Activated CD4-positive, alpha-beta T cell treated with anti-CD3 and anti-CD28 coated beads, Interleukin-2, amount 50 U/mL, for 1 hour (primary cell): ENCODE measurements at regions not wholly inside any gene's neighbourhood (a gene's known extent, or its start where the extent isn't known, plus 50 kb on each side); places are given as distances from the start of the nearest gene placed in this dataset.

Source experiments
- DNase-seq: peaks from one replicate; pipeline ENCODE4 v3.0.0-alpha.2; 2020

DNA sequence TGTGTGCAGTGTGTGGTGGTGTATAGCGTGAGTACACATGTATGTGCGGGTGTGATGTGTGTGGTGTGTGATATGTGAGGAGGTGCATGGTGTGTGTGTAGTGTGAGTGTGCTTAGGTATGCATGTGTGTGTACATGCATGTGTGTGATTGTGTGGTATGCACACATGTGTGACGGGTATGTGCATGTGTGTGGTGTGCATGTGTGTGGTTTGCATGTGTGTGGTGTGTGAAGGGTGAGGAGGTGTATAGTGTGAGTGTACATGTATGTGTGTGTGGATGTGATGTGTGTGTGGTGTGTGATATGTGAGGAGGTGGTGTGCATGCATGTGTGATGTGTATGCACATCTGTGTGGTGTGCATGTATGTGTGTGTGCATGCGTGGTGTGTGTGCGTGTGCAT lies 105.6 kb downstream of the CMPK2 start:
- DNase-seq: no peak

DNA sequence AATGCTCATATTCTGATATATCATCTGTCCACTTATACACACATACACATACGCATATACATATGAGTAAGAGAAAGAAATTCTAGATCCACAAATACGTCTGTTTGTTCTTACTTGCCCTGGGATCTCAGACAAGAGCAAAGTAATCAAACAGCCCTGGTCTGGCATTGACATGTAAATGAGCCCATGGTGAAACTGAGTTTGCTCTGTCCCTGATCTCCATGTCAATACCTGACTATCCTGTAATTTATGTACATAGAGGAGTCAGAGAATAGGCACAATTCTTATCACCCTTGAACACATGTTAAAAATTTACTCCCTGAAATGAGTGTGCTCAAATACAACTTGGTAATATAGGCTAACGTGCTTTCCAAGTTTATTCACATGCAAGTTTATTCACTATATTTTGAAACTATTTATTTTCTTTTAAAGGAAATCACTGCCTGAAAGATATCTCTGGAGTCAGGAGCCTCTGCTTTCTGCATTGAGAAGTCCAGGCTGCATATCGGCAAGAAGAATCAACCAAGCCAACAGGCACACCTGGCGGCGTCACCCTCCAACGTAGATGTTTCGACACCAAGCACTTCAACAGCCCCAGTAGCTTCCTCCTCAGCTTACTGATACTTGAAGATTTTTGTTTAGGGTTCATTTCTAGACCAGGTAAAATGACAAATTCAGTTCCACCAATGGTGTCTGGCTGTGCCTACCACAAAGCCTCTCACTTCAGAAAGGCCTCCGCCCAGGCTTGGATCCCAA lies 100.6 kb downstream of the CMPK2 start:
- DNase-seq: no peak

DNA sequence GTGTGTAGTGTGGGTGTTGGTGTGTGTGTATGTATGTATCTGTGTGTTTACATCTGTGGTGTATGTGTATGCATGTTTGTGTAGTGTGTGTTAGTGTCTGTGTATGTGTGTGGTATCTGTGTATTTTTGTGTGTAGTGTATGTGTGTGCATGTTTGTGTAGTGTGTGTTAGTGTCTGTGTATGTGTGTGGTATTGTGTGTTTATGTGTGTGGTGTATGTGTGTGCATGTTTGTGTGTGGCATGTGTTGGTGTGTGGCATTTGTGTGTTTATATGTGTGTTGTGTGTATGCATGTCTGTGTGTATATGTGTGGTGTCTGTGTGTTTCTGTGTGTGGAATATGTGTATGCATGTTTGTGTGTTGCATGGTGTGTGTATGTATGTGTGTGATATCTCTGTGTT lies 96.4 kb downstream of the CMPK2 start:
- DNase-seq: no peak

DNA sequence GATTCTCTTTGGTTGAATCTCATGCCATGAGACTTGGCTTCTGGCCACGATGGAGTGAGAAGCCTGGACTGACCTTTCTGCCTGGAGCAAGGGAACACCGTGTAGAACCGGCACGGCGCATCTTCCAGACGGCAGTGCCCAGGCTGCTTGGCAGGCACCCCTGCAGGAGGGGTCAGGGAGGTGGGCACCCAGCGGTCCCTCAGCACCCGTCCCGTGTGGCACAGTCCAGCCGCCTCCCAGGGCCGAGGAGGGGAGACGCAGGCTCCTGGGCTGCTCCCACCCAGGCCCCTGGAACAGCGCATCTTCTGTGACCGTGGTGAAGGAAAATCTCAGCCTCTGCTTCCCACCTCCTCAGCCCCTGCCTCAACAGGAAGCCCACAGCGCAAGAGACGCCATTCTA lies 95.7 kb downstream of the CMPK2 start:
- DNase-seq: no peak

DNA sequence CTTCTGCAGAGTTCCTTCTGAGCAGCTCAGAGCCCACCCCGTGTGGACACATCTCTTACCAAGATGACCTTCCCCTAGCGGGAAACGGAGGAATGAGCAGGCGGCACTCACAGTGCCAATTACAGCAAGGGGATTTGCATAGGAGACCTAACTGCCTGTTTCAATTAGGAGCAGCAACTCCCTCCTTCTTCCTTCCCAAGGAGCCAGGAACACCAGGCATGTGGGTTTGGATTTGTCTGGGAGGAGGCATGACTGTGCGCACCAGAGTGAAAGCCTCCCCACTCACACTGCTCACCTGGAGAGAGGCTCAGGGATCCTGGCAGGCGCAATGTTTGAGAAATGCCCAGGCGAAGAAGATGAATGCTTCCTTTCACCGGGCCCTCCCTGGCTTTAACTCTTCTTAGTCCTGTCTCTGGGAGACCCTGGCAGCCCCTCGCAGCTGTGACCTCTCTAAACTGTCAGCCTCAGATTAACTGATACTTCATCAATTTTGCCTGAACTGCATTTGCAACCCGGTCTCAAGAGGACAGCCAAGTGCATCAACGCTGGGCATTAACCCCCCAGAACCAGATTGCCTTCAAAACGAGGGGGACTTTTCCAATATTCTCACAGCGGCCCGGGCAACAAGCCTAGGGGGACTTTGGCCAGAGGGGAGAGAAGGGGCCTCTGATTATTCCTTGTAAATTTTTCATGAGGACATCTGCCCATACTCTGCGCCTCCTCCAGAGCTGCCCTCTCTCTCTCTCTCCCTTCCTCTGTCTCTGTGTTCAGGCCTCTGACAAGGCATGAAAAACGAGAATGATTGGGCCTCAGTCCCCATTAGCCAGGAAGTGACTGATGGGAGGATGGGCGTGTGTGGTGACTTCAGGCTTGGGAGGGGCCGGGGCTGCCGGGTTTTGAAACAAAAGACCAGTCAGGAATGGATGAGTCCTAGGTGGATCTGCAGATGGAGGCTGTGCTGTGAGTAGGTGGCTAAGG lies 93.8 kb downstream of the CMPK2 start:
- no peak for DNase-seq

DNA sequence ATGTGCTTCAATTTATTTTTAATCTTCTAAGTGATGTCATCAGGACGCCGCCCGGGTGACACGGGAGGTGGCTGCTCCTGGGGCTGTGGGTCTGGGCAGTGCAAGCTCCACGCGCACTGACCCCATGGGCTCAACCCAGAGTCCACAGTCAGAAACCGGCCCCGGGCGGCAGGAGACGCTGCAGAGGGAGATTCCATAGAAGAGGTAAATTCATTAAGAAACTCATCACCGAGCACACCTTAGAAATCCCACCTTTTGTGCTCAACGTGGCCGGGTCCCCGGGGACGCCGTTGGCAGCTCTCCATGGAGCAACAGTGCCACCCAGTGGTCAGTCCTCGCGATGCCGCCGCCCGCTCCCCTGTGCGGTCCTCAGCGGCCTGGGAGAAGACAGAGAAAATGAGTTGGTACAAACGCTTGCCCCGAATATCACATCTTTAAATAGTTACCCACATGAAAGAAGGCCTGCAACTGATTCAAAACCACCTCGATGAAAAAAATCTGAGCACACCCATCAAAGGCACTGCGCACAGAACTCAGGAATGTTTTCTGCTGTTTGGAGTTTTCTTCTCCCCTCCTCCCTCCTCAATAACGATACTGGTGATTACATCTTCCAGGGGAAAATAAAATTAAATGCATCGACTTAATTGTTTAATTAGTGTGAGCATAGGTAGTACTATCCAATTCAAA lies 92.6 kb downstream of the CMPK2 start:
- peak; percentile 71 for DNase-seq

DNA sequence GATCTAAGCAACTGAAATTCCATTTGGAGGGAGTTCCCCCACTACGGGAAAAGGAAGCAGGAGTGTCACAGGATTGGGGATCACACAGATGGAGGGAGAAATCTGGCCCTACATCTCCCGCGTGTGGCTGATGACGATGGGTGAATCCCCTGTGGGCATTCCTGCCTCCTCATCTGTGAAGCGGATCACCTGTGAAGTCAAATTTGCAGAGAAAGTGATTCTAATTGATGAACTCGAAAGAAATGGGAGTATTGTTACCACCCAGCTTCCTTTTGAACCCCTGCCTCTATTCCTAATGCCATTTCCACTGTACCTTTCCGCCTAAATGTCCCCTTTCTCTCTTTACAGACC lies 92.0 kb downstream of the CMPK2 start:
- no peak for DNase-seq

DNA sequence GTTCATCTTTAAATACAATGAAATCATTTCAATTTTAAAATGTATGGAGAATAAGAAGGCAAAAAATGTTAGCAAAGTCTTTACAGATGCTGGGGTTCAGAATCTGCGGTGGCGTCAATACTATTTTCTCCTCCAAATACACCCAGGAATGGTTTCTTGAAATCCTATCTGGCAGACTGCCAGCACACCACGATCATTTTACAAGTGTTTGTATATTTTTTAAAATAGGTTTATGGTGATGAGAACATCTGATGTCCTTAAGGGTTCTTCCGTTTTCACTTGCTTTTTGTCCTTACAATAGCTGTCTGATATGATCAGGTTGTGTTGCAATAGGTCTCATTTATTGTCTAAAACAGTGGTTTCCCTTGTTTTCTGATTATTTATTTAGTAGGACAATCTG lies 89.6 kb downstream of the CMPK2 start:
- DNase-seq: no peak

DNA sequence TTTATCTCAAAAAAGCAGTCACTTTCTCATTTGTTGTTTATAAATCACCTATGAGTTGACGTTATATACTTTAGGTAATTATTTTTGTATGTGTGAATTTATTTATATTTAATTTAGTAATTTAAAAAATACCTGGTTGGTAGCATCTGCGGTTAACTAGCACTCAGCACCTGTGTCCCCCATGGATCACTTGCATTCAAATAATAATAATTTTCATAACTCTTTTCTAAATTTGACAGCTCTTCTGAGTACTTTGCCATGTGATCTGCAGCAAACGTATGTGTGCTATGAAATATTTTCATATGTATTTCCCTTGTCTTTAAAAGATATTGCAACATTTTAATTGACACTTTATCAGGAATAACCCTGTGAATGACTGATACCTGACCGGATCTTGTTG lies 88.1 kb downstream of the CMPK2 start:
- no peak for DNase-seq

DNA sequence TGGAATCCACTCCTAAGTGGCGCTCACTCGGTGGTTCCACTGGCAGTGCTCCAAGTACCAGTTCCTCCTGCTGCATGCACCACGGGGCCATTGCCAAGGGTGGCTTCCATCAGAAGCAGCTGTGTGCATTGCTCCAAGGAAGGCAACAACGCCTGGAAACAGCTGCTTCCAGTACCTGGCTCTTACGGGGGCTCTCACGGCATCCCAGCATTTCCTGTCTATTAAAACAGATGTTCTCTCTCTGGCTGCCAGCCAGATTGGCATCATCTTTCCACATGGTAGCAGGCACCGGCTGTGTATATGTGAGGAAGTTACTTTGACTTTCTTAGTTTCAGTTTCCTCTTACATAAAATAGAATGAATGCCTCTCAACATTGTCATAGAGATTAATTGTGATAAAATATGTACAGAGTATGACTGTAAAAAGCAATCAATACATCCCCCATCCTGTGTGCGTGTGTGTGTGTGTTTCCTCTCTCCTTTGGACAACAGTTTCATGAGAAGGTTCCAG lies 84.9 kb downstream of the CMPK2 start:
- DNase-seq: no peak

DNA sequence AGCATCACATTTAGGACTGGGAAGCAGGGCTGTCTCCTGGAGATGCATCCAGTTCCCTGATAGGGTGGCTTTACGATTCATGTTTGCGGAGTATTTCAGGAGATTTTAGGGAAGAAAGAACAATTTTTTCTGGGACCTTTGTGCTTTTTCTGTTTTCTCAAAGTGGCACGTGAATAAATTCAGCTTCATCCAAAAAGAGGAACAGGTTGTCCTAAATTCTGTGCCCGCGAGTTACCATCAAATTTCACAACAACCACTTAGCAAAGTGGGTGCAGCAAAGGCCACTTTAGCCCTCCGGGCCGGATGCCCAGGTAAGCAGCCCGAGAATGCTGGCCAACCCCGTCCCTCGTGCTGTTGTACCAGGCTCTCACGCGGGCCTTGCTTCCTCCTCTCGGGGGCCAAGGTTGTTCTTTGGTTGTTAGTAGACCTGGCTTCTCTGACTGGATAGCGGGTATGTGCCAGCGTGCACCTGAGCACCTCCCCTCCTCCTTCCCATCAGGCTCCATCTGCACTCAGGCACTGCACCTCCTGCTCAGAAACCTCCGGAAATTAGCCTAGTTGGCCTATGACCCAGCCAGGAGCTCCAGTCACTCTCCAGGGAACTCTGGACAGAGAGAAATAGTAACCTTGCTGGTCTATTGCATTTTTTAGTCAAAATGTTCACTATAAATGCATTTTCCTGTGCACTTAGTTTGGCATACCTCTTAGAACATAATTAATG lies 83.0 kb downstream of the CMPK2 start:
- no peak for DNase-seq

DNA sequence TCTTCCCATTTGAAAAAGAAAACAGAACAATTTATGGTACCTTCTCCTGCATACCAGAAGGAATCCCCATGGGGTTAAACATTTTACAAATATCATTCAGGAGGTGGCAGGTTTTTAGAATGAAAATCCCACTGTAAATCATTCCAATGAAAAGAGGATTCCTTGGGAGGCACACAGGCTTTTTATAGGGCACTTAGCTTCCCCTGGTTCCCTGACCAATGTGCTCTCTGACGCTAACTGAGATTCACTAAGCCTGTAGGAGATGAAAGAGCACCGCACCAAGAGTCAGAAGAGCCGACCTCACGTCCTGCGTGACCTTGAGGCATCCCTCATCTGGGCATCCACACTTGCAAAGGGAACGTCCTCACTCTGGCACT lies 82.5 kb downstream of the CMPK2 start:
- DNase-seq: no peak

DNA sequence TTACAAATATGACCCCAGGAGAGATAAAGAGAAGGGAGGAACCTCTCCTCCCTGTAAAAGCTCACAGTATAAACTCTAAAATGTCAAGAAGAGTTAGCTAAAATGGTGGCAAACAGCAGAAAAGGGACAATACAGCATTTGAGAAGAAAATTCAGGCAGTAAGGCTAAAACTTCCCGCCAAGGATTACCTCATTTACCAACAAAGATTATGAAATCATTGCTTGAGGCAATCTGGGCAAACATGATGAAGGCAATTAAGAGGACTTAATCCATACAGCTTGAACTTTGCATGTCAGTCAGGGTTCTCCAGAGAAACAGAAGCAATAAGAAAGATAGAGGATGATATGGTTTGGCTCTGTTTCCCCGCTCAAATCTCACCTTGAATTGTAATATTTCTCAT lies 81.4 kb downstream of the CMPK2 start:
- DNase-seq: no peak

DNA sequence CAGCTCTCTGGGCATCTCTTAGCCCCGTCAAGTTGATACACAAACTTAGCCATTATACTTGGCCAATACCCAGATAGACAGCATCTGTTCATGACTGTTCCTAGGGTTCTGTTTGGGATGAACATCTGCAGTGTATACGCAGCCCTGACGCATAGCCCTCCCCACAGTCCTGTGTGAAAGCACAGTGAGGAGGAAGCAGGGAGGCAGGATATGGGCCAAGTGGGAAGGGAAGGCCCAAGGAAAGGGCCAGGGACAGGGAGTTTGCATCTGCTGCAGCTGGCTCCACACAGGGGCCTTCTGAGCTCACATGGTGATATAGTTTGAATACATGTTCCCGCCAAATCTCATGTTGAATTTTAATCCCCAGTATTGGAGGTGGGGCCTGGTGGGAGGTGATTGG lies 80.2 kb downstream of the CMPK2 start:
- no peak for DNase-seq

DNA sequence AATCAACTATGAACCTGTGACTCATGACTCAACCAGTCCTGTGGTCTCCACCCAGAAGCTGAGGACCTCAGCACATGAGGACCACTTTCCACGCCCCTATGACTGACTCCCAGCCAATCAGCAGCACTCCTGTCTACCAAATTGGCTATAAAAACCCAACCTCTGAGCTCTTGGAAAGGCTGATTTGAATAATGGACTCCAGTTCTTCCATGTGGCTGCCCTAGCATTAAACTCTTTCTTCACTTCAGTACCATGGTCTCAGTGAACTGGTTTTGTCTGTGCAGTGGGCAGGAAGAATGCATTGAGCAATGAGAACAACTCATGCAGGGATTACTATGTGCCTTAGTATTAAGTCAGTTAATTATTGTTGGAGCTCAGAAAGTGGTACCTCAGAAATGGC lies 78.3 kb downstream of the CMPK2 start:
- no peak for DNase-seq

DNA sequence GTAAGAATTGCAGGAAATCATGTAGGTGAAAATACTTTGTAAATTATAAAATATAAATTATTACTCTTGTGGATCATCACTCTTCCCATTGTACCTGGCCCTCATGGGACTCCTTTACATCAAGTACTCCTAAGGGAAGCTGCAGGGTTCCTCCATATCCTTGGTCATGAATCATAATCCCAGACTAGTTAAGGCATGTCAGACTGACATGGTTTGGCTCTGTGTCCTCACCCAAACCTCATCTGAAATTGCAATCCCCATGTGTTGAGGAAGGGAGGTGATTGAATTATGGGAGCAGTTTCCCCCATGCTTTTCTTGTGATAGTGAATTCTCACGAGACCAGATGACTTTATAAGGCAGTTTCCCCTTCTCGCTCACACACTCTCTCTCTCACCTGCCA lies 77.1 kb downstream of the CMPK2 start:
- no peak for DNase-seq

DNA sequence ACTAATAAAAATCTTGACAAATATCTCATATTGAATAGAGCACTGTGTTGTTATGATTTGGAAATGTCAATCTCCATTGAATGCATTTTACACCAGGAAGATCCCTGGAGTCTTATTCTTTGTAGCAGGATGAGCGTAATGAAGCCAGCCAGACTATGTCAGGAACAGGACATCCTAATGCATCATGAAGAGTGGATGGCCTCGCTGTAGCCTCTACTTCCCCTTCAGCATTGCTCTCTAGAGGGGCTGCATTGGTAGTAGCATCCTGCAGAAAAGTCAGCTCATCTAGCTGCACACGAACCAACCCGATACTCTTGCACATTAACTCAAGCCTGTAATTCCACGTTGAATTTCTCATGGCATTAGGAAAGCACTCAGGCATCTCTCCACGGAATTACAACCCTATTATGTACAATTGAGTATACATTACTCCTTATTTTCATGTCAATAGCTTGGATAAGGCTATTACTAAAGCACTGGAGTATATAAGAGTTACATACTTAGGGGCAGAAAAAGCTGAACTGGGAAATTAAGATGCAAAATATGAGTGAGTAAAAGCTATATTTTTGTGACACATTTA lies 76.1 kb downstream of the CMPK2 start:
- no peak for DNase-seq

DNA sequence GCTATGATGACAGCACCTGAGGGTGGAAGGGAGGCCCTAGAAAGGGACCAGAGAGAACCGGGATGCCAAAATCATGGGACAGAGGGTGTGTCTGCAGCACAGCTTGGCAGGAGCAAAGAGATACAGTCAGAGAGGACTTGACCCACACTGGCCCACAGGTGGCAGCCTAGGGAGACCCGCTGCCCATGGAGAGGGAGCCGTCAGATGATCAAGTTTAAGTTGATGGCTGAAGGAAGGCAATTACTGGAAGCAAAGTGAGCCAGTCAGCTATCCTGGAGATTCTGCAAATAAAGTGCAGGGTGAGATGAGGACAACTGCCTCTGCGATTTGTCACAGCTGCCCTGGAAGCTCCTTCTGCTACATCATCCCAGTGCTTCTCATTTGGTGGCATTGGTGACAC lies 74.0 kb downstream of the CMPK2 start:
- no peak for DNase-seq

DNA sequence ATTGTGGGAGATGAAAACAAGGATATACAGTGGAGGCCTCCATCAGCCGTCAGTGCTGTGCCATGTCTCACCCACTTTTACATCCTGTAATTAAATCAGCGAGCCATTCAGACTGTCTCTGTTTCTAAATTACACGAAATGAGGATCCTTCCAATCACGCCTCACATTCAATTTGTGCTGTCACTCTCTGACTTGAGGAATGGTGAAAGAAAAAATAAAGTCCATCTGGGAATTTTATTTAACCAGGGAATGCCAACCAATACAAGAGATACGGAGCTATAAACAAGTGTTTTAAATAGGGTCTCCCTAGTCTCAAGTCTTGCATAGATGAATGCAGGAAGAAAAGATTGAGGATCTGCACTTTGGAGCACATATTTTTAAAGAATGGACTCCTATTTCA lies 72.8 kb downstream of the CMPK2 start:
- DNase-seq: no peak

DNA sequence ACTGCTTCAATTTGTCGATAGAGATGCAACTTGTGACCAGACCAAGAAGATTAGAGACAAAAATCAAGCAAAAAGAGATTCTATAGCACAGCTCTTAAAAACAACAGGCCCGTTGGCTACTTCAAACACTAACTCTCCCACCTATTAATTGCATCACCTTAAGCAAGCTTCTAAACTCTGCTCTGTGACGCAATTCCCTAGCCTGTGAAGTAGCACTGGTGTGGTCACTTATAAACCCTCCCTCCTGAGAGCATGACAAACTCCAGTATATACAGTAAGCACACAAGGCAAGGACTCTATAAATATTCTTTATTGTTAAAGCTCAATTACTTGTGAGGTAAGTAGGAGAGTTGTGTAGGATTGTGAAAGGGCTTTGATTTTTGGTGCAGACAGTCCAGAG lies 72.3 kb downstream of the CMPK2 start:
- no peak for DNase-seq

DNA sequence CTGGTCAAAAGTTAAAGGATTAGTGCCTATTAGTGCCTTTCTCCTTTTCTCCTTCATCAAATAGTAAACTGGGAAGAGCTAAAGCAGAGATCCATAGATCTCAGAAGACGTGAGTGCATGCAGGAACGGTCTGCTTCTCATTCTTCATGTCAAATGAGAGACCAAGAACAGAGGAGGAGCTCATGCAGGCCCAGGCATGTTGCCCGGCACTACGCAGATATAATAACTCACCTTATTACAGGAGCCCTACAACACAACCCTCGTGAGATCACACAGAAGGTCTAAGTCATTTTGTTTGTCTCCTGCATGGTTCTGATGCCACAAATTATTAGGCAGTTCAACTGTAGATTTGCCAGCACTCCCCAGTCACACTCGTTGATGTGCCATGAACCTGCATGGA lies 71.8 kb downstream of the CMPK2 start:
- DNase-seq: no peak

DNA sequence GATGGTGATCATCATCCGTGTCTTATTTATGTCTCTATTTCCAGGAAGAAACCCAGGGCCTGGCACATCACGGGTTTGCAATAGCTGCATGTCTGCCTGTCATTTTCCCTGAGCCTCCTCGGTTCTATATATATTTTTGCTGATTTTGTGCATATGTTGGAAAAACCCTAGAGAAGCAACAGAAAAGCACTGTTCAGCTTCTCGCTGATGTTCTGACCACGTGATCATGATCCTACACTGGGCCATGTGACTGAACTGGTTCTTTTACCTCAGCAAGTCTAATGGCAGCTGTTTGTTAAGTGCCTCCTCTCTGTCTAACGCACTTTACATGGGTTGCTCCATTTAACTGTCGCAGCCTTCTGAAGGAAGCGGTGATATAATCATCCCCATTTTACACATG lies 71.3 kb downstream of the CMPK2 start:
- no peak for DNase-seq
